Gastrocnemius medialis (tissue), 4 donors: ENCODE measurements at regions not wholly inside any gene's neighbourhood (a gene's known extent, or its start where the extent isn't known, plus 50 kb on each side); places are given as distances from the start of the nearest gene placed in this dataset.
"Not testable (repeated sequence)": the region's sequence is repeated elsewhere in the genome, so short reads cannot be mapped to it uniquely, and the experiment has no call there.

Experiments
- CTCF ChIP-seq, 5 experiments: fragments of 450-650 bp in 3 of 5; fragments of 200-600 bp in 2 of 5; sonication (generic) in 2 of 5; IDR thresholded peaks in 4 of 5; conservative IDR thresholded peaks in 1 of 5; 1 replicate in 4 of 5; 2 replicates in 1 of 5; pipeline ENCODE4 v1.5.1; 2016 to 2019; ENCODE audit warnings: antibody characterized with exemption in 5 of 5, mild to moderate bottlenecking in 3 of 5, moderate library complexity in 3 of 5
- POLR2A ChIP-seq, 2 donors: fragments of 450-650 bp; IDR thresholded peaks; one replicate each; pipeline ENCODE4 v1.6.1; 2017; ENCODE audit warnings: antibody characterized with exemption in 2 of 2, mild to moderate bottlenecking in 2 of 2, moderate library complexity in 2 of 2

DNA sequence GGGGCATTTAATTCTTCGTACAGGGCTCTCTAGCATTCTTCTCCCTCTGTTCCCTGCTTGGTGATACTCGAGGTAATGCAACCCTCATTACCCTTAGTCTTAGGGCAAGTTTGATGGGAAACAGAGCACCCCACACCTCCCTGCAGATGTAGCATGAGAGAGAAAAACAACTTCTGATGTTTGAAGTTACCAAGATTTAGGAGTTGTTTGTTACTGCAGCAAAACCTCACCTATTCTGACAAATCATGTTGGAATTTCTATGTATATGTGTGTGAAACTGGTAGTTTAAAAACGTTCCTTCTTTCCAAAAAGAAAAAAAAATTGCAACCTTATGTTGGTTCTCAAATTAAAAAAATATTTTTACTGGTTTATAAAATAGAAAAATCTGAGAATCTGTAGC is 145.3 kb upstream of the FAM90A26 start:
- not testable (repeated sequence) for TF ChIP-seq CTCF (IDR thresholded peaks at IDR 0.05 in 4 of 5, conservative IDR thresholded peaks at IDR 0.05 in 1 of 5); POLR2A (IDR thresholded peaks at IDR 0.05)
